T-helper 9 cell (primary cell): ENCODE measurements at regions not wholly inside any gene's neighbourhood (a gene's known extent, or its start where the extent isn't known, plus 50 kb on each side); places are given as distances from the start of the nearest gene placed in this dataset.
"Not testable (repeated sequence)": the region's sequence is repeated elsewhere in the genome, so short reads cannot be mapped to it uniquely, and the experiment has no call there.

Experiments used
- DNase-seq: peaks from one replicate; pipeline ENCODE4 v3.0.0-alpha.2; 2020

DNA sequence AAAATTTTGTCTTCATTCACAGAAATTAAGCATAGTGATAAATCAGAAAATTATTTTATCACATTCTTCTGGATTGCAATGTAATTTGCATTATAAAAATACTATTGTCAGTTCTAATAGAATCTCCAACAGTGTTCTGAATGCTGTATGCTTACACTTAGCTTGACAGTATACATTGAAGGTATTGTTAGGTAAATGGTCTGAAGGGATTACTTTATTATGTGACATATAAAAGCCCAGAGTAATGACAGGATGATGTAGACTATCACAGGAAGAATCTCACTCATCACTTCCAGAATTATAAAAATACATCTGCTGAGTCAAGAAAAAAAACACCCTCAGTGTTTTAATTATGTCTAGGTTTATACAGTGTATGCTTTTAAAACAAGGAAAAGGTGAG, 1532.5 kb upstream of the RAG2 start:
- no peak for DNase-seq

DNA sequence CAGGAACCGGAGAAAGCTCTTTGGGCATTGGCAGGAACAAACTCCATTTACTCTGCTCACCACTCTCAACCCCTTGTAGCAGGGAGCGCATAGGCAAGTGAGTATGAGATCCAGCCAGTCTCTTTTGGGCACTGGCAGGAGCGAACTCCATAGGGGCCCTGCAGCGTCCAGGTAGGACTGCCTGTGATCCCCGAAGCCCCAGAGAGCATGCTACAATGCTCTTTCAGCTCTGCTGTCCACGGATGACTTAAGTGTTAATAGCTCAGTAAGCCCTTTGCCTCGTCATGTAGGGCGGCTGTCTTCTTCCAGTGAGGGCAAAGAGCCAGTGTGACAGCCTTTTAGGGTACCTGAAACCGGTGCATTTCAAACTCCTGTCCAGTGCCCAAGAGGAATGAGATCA, 1525.6 kb upstream of the RAG2 start:
- no peak for DNase-seq

DNA sequence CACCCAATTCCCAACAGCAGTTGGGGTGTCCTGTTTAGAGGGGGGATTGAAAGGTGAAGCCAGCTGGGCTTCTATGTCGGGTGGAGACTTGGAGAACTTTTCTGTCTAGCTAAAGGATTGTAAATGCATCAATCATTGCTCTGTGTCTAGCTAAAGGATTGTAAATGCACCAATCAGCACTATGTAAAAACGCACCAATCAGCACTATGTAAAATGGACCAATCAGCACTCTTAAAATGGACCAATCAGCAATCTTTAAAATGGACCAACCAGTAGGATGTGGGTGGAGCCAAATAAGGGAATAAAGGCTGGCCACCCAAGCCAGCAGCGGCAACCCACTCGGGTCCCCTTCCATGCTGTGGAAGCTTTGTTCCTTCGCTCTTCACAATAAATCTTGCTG, 1518.6 kb upstream of the RAG2 start:
- DNase-seq, result not testable (repeated sequence)

DNA sequence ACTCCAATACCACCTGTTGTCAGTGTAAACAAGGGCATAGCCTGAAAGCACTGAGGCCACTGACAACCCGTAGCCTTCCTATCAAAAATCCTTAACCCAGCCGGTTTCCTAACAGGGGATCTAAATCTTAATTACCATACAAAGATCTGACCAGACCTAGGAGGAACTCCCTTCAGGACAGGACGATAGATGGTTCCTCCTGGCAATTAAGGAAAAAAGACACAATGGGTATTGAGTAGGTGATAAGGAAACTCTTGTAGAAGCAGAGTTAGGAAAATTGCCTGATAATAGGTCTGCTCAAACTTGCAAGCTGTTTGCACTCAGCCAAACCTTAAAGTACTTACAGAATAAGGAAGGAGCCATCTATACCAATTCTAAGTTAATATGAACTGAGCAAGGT, 1517.3 kb upstream of the RAG2 start:
- DNase-seq, result not testable (repeated sequence)

DNA sequence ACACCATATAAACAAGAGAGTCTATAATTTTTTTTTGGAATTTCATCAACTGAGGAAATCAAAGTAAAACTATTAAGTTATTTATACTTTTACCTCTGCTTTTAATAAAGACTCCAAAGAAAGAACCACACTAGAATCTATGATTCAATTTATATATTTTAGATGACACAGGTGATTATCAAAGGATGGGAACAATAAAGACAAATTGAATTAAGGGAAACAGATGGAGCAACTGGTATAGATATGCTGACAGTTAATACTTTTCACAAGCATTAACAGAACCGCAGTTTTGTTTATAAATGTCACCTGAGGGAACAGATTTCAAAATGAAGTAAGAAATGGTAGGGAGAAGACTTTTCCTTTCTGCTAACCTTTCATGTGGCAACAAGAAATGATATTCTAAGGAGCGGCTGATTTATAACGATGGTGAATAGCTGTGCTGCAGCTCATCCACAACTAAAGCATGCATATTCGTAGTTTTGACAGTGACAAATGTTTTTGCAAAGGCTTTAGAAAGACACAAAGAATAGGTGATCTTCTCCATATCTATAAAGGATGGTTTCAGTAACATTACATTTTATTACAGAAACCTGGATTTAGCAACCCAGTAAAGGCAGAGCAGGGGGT, 1502.9 kb upstream of the RAG2 start:
- no peak for DNase-seq

DNA sequence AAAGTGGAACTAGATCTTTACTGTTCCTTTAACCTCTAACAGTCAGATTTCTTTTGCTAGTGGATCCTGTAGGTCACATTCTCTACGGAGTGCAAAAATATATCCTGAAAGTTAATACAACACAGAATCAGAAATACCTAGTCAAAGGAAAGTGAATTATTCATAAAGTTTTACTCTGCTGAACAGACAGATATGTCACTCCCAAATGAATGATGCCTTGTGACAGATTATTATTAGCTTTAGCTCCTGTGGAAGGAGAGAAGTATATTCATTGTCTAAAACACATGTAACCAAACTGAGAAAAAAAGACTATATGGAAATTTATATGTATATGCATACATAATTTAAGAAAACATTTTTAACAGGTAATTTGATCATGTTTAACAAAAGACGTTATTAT, 1497.2 kb upstream of the RAG2 start:
- no peak for DNase-seq

DNA sequence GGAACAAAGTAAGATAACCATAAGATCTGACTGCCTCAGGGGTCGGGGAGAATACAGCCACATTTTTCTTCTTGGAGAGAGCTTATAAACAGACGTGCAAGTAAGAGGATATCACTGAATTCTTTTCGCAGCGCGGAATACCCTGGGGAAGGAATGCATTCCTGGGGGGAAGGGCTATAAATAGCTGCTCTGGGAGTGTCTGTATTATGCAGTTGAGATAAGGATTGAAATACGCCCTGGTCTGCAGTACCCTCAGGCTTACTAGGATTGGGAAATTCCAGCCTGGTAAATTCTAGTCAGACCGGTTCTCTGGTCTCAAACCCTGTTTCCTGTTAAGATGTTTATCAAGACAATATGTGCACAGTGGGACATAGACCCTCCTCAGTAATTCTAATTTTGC, 1491.7 kb upstream of the RAG2 start:
- no peak for DNase-seq

DNA sequence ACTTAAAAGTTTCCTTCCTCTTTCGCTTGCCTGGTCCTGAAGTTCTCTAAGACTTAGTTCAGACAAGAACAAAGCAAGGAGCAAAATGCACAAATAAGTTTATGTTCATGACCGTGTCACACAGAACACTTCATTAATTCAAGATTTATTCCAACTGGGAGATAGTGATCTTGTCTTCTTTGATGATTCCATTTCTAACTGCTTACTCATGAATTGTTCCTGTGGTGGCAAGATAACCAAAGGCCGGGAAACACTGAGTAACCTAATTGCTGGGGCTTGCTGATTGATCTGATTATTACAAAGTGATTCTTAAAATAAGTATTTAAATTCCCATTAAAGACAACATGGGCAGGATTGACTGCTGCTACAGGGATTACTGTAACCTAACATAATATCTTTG, 1462.9 kb upstream of the RAG2 start:
- DNase-seq, result no peak

DNA sequence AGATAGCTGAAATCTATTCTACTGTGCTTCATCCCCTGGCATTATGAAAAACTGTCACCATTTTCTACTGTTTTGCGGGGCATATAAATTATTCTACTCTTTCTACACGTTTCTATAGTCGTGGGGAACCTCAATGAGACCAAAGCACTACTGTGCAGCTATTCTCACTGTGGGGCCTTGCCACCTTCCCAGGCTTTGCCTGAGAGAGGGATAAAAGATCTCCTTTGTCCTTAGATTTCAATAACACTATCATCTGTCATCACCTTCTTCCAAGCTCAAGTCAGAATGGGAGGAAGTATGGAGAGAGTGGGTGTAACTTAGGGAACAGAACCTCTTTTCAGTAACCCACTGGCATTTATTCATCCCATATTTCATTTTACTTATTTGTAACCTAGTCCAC, 1462.1 kb upstream of the RAG2 start:
- DNase-seq, result no peak

DNA sequence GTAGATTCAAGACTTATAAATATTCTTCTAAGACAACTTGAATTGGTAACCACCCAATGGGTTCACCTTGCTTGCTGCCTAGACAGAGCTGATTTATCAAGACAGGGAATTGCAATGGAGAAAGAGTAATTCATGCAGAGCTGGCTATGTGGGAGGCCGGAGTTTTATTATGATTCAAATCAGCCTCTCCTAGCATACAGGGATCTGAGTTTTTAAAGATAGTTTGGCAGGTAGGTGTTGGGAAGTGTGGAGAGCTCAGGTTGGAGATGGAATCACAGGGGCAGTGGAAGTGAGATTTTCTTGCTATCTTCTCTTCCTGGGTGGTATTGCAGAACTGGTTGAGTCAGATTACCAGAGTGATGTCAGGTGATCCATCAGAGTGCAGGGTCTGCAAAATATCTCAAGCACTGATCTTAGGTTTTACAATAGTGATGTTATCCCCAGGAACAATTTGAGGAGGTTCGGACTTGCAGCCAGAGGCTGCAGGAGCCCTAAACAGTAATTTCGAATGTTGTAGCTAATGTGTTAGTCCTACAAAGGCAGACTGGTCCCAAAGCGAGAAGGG, 1448.6 kb upstream of the RAG2 start:
- no peak for DNase-seq

DNA sequence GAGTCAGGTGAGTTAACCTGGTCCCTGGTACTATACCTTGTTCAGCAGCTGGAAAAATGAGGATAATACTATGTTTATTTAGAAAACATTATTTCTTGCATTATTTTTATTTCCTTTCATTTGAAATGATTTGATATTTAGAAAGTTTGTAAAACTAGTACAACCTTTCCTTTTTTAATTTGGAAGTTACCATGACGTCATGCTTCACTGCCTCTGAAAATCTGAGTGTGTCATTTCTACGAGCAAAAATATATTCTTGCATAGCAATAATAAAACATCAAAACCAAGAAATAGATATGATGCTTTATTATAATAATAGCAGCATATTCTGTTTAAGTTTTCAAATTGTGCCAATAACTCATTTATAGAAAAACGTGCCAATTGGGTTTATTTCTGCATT, 1445.0 kb upstream of the RAG2 start:
- no peak for DNase-seq

DNA sequence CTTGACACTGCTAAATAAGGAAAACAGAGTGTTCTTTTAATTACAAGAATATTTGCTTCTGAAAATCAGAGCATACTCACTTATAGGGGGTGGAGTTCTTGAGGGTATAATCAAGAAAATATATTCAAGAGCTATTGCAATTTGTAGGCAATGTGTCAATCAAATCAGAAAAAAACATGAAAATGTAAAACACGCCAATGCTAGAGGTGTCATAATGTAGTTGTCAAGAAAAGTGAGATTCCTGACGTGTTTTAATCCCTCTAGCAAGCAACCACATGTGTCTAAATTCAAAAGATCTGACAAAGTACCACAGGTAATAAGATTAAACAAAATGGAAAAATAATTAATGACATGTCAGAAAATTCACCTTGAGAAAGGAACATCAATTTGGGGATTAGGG, 1440.7 kb upstream of the RAG2 start:
- no peak for DNase-seq

DNA sequence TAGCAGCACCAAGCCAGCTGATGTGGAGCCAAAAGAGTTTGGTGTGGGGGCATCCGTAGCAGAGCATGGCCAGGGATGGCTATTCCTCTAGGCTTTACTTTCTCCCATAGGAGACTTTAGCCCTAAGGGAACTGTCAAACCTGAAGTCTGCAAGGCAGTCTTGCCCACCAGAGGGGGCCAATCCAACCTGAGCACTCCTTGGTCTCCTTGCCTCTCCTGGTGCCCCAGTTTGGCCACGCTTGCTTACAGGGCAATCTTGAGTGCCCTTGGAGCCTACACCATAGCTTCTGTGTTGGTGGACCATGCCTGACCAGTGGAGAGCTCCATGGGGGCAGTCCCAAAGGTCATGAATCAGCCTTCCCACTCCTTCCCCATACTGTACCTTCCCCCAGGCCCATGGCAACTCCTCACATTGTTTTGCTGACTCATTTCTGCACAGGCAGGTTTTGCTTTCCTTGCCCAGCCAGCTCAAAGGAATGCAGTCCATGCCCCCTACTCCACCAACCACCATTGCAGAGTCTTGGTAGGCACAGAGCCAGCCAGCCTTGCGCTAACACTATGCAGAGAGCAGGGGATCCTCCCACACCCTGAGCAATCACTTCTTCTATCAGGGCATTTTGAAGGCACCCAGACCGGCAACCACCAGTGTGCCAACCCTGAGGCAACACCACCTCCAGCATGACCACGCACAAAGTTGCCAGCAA, 1421.2 kb upstream of the RAG2 start:
- DNase-seq, result no peak

DNA sequence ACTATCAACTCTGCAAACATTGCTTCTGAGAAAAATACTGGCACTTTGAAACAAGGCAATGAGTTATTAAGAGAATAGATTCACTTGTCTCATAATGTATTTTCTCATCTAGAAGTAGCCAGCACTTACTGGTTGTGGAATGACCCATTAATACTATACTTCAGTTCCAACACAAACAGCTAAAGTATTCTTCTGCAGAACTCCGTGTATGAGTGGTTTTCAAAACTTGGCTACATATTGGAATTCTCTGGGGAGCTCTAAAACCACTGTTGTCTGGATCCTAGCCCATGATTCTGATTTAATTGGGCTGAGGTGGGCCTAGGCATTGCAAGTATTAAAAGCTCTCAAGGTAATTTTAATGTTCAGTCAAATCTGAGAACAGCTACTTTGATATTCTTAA, 1416.4 kb upstream of the RAG2 start:
- DNase-seq, result no peak

DNA sequence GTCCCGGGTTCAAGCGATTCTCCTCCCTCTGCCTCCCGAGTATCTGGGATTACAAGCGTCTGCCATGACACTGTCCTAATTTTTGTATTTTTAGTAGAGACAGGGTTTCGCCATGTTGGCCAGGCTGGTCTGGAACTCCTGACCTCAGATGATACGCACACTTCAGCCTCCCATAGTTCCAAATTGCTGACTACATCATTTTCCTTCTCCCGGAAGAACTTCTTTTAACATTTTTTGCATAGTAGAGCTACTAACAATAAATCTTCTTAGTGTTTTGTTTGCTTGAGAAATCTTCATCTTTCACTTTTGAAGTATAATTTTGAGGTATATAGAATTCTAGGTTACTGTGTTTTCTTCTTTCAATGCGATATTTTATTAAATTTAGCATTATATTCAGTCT, 1415.1 kb upstream of the RAG2 start:
- DNase-seq, result no peak

DNA sequence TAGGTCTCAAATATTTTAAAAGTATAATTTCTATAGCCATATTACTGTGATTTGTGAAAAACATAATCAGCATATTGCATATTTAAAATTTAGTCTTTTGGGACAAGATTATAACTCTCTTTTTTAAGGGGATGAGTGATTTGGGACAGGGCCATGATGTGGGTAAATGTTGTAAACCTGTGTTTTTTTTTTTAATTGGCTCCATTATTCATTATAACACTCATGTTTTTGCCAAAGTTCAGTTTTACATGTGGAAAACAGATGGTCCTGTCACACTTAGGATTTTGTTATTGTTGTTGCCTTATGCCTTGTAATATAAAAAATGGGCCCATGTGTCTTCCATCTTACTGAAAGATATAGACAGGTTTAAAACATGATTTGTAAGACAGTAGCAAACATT, 1413.5 kb upstream of the RAG2 start:
- DNase-seq, result no peak

DNA sequence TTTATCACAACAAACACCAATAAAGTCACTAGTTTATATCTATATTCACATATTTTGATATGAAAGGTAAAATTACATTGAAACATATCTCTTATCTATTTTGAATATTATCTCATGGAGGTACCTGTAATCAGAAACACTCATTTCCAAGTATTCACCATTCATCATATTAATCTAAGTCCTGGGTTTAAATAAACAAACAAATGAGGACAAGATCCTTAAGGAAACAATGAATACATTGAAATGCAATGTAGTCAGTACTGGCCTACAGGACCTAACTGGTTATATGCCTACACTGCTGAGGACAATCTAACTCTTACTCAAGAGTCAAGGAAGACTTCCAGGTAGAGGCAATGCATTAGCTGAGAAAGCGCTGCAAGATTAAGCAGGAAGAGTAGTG, 1411.9 kb upstream of the RAG2 start:
- DNase-seq, result no peak

DNA sequence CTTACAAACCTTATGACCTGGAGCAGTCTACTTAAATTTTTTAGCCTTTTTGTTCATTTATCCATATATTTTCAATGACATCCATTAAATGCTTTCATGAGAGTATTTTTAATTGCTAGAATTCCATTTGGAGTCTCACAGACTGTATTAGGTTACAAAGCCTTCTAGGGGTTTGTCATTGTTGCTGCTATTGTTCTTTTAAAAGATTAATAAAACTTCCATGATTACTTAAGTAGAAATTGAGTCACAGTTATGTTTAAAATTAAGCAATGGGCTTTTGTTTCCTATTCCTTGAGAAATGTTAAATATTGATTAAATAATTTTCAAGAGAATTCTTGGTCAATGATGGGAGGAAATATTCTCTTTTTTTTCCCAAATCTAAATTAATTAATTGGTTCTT, 1408.4 kb upstream of the RAG2 start:
- DNase-seq, result no peak

DNA sequence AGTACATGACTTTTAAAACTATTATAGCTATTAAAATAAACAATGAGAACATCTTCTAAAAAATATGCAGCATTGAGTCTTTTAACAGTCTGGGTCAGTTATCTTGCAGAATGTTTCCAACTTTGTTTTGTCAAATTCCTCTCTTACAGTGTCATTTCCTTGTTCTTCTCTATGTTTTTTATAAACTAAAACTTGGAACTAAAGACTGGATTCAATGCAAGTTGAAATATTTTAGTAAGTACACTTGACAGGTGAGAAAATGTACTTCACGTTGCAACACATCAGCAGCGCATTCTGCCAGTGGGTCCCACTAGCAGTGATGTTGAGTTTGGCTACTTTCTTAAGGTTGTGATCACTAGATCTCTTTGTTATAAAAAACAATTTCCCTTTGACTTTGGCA, 1407.6 kb upstream of the RAG2 start:
- DNase-seq, result no peak

DNA sequence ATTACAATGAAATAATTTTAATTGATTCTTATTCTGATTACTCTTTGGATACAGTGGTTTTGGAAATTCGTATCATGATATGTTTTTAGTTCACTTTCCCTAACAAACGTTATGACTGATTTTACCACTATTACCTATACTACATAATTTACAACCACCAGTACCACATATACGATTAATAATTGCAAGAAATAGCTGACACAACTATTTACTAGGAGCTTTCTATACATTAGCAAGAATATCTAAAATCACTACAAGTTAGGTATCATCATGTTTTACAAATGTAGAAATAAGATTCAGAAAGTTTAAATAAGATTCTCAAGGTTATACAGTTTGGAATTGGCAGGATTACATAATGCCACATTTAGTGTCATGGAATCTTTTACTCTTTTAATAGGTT, 1401.1 kb upstream of the RAG2 start:
- DNase-seq, result no peak

DNA sequence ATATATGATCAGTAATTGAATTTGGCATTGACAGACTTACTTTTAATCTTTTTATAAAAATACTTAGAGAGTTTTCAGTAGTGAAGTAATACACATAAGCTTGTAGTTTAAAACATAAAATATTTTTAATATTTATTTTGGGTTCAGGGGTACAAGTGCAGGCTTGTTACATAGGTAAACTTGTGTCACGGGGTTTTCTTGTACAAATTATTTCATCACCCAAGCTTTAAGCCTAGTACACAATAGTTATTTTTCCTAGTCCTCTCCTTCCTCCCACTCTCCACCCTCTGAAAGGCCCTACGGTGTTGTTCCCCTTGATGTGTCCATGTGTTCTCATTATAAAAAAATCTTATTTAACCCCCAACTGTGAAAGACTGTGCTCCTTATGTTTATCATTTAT, 1397.8 kb upstream of the RAG2 start:
- no peak for DNase-seq

DNA sequence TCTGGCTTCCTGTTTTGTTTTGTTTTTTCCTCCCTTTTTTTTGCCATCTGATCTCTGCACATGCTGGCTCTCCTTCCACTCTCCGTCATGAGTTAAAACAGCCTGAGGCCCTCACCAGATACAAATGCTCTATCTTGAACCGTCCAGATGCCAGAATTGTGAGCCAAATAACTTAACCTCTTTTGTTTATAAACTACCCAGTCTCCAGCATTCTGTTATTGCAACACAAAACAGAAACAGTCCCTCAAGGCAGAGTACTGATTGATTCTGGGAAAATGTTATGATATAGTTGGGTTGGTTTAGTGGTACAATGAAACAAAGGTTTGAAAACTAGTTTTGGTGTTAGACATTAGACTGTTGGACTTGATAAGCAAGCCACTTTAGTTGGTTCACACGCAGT, 1390.0 kb upstream of the RAG2 start:
- DNase-seq, result no peak

DNA sequence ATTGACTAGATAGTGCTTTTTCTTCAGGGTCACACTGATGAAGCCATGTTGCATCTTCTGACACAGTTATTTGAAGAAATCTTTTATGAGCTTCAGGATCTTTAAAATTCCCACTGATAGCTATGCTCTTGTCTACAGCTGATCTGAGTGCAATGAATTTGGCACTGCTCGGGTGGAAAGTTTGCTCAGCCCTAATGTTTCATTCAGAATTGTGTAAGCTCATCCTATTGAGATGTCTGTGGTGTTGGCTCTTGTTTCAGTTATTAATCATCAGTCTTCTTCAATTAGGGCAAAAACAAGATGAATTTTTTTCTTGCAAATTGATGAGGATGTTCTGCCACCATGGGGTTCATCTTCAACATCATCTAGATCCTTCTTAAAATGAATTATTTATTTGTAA, 1387.0 kb upstream of the RAG2 start:
- DNase-seq, result no peak

DNA sequence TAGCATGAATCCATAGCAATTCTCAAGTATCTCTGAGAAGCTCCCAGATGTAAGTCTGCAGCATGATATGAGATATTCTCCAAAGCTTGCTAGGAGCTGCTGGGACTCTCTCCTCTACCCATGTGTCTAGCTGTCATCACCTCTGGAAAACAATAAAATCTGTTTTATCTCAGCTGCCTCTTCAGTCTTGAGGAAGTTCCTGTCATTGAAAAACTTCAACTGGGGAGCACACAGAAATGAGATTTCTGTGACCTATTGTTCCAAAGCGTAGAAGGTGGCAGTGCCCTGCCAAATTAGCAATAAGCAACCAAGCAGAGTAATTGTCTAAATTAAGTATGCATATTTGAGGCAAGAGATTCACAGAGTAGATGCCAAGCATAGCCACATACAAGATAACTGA, 1380.6 kb upstream of the RAG2 start:
- no peak for DNase-seq

DNA sequence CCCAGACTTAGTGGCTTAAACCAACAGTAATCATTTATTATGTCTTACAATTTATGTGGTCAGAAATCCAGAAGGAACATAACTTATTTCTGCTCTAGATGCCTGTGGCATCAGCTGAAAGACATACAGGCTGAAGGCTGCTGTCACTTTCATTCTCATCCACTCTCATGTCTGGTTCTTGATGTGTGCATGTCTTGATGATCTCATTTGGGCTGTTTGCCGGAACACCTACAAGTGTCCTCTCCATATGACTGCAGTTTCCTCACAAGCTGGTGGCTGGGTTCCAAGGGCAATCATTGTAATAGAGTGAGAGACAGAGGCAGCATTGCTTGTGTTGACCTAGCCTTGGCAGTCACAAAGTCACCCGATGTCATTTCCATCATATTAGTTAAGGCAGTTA, 1375.9 kb upstream of the RAG2 start:
- DNase-seq, result no peak
